ENCODE measurements at regions not wholly inside any gene's neighbourhood (a gene's known extent, or its start where the extent isn't known, plus 50 kb on each side); places are given as distances from the start of the nearest gene placed in this dataset.

DNA sequence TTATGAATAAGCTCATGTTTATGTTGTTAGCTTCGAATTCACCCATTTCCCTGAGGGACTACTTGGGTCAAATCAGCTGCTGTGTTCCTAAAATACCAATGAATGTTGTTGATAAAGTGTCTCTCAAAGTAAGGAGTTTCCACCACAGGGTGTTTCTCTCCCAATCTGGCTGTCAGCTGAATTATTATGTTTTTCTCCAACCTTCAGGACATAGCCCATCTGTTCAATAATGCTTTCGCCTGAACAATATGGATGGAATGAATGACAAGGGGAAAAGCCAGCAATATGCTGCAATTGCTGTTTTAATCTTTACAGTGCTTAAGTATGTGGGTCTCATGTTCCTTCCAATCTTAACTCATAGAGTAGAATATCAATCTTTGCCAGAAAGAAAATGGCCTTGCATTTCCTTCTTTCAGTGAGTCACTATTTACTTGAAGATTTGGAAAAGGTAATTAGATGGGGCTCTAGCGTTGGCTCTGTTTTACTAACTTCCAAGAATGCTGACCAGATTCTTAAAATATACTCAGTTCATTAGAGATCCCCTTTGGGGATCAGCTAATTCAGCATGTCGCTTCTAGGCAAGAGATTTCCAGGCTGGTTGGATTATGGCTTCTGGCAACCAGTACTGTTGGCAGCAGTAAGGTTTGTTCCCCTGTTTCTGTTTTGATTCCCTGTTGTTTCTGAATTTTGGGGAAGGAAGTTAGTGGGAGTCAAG is 410.5 kb downstream of the PPP3CA start:
- DNase-seq (ENCODE audit: low spot score), result no peak
- TF ChIP-seq, protein P1, sequence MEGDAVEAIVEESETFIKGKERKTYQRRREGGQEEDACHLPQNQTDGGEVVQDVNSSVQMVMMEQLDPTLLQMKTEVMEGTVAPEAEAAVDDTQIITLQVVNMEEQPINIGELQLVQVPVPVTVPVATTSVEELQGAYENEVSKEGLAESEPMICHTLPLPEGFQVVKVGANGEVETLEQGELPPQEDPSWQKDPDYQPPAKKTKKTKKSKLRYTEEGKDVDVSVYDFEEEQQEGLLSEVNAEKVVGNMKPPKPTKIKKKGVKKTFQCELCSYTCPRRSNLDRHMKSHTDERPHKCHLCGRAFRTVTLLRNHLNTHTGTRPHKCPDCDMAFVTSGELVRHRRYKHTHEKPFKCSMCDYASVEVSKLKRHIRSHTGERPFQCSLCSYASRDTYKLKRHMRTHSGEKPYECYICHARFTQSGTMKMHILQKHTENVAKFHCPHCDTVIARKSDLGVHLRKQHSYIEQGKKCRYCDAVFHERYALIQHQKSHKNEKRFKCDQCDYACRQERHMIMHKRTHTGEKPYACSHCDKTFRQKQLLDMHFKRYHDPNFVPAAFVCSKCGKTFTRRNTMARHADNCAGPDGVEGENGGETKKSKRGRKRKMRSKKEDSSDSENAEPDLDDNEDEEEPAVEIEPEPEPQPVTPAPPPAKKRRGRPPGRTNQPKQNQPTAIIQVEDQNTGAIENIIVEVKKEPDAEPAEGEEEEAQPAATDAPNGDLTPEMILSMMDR (conservative IDR thresholded peaks at IDR 0.05; ENCODE audit: low read depth), result no peak
- no peak overlapping the region for H3K27ac ChIP-seq
- CTCF ChIA-PET, result interaction anchor here (0.7 kb wide), 1 partner anchor 78 kb away, joined by 3 read pairs; no protein-coding TSS in a partner anchor
- POLR2A ChIA-PET (ENCODE audit: low non-redundant PET), result no interaction called here

DNA sequence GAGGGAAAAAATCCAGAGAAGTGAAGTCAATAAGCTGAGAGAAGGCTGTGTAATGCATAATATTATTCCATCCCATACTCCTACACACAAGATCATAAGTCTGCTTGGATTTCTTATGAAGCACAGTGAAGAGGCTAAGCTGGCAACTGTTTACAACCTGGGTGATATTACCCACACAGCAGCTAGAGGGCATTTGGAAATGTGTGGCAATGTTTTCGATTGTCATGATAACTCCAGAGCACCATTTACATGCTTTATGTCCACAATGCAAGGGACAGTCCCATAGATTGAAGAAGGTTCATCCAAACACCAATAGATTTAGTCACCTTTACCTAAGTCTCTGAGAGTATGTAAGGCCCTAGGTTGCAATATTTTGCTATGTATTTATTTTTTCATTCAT is 412.2 kb downstream of the PPP3CA start:
- ChIA-PET POLR2A (ENCODE audit: low non-redundant PET) (no interaction called here), CTCF (interaction anchor here (0.6 kb wide), 2 partner anchors 53 to 542 kb away, joined by 4 to 7 read pairs; no protein-coding TSS in a partner anchor)
- peak; percentile 20 for DNase-seq (ENCODE audit: low spot score)
- TF ChIP-seq, protein P1 (conservative IDR thresholded peaks at IDR 0.05; ENCODE audit: low read depth), result 0 out of 2 replicates have a peak, but pooled peaks have one; percentile 17
- no peak overlapping the region for H3K27ac ChIP-seq

DNA sequence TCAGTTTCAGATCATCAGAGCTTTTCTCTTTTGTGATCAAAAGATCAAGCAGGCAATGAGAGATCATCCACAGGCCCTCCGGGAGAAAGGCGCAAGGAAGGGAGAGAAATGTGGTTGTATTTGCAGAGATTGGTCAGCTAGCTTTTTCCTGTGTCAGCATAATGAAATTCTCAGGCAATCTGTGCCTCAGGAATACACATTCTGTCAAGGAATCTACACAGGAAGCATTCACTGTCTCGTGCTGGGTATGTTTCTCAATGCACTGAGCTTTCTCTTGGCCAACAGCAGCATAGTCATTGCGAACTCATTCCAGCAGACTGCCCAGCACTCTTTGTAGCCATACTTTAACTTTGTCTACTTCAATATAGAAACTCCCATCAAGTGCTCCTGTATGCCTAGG is 413.7 kb downstream of the PPP3CA start:
- POLR2A ChIA-PET (ENCODE audit: low non-redundant PET), result no interaction called here

DNA sequence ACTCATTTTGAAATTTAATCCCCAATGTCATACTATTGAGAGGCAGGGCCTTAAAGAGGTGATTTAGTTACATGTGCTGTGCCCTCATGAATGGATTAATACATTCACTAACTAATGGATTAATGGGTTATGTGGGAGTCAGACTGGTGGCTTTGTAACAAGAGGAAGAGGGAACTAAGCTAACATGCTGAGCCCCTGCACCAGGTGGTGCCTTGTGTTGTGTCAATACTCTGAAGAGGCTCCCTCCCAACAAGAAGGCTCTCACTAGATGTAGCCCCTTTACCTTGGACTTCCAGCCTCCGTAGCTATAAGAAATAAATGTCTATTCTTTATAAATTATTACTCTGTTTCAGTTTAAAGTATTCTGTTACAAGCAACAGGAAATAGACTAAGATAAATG is 411.9 kb upstream of the EMCN start:
- no peak for DNase-seq (ENCODE audit: low spot score)
- H3K27ac ChIP-seq, result no peak overlapping the region
- TF ChIP-seq, protein P1 (conservative IDR thresholded peaks at IDR 0.05; ENCODE audit: low read depth), result no peak
- ChIA-PET CTCF (no interaction called here), POLR2A (ENCODE audit: low non-redundant PET) (no interaction called here)

More for the DNA sequence above, 413.7 kb downstream of the PPP3CA start:
- CTCF ChIA-PET, result no interaction called here
- TF ChIP-seq, protein P1 (conservative IDR thresholded peaks at IDR 0.05; ENCODE audit: low read depth), result no peak
- H3K27ac ChIP-seq, result no peak overlapping the region
- DNase-seq (ENCODE audit: low spot score), result no peak

DNA sequence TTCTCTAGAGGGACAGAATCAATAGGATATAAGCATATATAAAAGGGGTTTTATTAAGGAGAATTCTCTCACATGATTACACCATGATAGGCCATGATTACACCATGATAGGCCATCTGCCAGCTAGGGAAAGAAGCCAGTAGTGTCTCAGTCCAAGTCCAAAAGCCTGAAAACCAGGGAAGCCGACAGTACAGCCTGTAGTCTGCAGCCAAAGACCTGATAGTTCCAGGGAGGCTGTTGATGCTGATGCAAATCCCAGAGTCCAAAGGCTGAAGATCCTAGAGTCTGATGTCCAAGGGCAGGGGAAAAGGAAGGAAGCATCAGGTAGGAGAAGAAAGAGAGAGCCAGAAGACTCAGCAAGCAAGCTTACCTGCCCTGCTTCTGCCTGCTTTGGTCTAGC is 411.3 kb upstream of the EMCN start:
- no peak for DNase-seq (ENCODE audit: low spot score)
- no peak overlapping the region for H3K27ac ChIP-seq
- POLR2A ChIA-PET (ENCODE audit: low non-redundant PET), result no interaction called here
- CTCF ChIA-PET, result no interaction called here
- TF ChIP-seq, protein P1 (conservative IDR thresholded peaks at IDR 0.05; ENCODE audit: low read depth), result no peak

DNA sequence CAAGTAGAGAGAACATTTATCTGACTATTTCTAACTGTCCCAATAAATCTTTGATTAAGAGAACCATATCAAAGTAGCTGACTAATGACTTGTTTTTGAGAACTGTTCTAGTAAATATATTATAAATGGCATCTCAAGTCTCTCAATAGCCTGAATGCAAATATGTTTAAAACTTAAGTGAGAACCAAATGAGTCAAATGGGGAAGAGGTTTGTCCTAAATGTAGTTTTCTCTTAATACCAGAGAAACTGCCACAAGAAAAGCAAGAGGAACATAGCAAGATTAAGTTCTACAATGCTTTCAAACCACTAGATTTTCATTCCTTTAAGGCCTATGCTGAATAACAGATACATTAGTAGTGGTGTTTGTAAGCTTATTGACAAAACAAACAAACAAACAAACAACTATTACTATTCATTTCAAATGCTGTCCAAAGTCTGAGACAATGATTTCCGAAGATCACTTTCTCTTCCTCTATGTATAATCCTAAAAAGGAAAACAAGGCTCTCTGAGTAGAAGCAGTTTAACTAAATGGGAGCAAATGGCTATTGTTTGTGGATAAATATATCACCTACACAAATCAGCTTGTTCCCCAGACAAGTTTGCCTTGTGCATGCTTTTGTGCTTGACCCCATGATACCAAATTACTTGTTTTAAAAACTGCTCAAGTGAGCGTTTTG is 408.4 kb upstream of the EMCN start:
- no peak overlapping the region for H3K27ac ChIP-seq
- DNase-seq (ENCODE audit: low spot score), result no peak
- TF ChIP-seq, protein P1 (conservative IDR thresholded peaks at IDR 0.05; ENCODE audit: low read depth), result no peak
- CTCF ChIA-PET, result interaction anchor here (0.6 to 1.0 kb wide), 2 partner anchors 18 to 28 kb away, joined by 3 to 5 read pairs; no protein-coding TSS in a partner anchor
- POLR2A ChIA-PET (ENCODE audit: low non-redundant PET), result no interaction called here
